Tibial artery (tissue), 4 donors: ENCODE measurements at regions not wholly inside any gene's neighbourhood (a gene's known extent, or its start where the extent isn't known, plus 50 kb on each side); places are given as distances from the start of the nearest gene placed in this dataset.

ENCODE experiments used
- DNase-seq, 2 donors: peaks; one replicate each; pipeline ENCODE4 v3.0.0-alpha.2; 2019
- H3K27ac ChIP-seq, 2 donors: fragments of 200-600 bp; sonication (generic) in 1 of 2; 1 replicate in 1 of 2; 2 replicates in 1 of 2; pipeline ENCODE4 v1.5.1; 2018 to 2019; ENCODE audit warnings: mild to moderate bottlenecking in 1 of 2
- H3K27me3 ChIP-seq, 2 donors: fragments of 200-600 bp; sonication (generic) in 1 of 2; one replicate each; pipeline versions ENCODE4 v1.5.1 to v1.6.0; 2016 to 2019
- H3K36me3 ChIP-seq, 3 donors: fragments of 200-600 bp; sonication (generic) in 2 of 3; one replicate each; pipeline ENCODE4 v1.5.1; 2016 to 2019; ENCODE audit warnings: mild to moderate bottlenecking in 2 of 3
- H3K4me1 ChIP-seq, 4 donors: fragments of 200-600 bp; sonication (generic) in 2 of 4; 1 replicate in 3 of 4; 2 replicates in 1 of 4; pipeline ENCODE4 v1.5.1; 2016 to 2019
- H3K4me3 ChIP-seq, 2 donors: fragments of 200-600 bp; sonication (generic) in 1 of 2; 1 replicate in 1 of 2; 2 replicates in 1 of 2; pipeline ENCODE4 v1.5.1; 2018 to 2019; ENCODE audit warnings: mild to moderate bottlenecking in 2 of 2
- H3K9me3 ChIP-seq, 3 donors: fragments of 200-600 bp; sonication (generic) in 1 of 3; one replicate each; pipeline ENCODE4 v1.5.1; 2016 to 2019
- intact Hi-C: fragments of 100-400 bp; cut with DNase I; formaldehyde crosslinking; loops from one replicate; pipeline ENCODE4 v1.15.0; 2023; ENCODE audit warnings: low total_unique reads
- TF ChIP-seq, protein P1 (sequence below), 2 experiments: fragments of 200-600 bp in 1 of 2; fragments of 450-650 bp in 1 of 2; IDR thresholded peaks; one replicate each; pipeline ENCODE4 v1.5.1; 2017 to 2019; ENCODE audit warnings: antibody characterized with exemption in 2 of 2, mild to moderate bottlenecking in 1 of 2, moderate library complexity in 1 of 2

- Histone ChIP-seq H3K4me1 (peaks cover 0 to 4% (median 0%) of the 10 kb centered on the region in 4 donors), H3K27me3 (no peaks in the 10 kb centered on the region), H3K4me3 (no peak overlapping the region), H3K27ac (no peak overlapping the region), H3K36me3 (no peaks in the 10 kb centered on the region), H3K9me3 (no peaks in the 10 kb centered on the region)
- intact Hi-C loops, result no loop called here
- TF ChIP-seq, protein P1, sequence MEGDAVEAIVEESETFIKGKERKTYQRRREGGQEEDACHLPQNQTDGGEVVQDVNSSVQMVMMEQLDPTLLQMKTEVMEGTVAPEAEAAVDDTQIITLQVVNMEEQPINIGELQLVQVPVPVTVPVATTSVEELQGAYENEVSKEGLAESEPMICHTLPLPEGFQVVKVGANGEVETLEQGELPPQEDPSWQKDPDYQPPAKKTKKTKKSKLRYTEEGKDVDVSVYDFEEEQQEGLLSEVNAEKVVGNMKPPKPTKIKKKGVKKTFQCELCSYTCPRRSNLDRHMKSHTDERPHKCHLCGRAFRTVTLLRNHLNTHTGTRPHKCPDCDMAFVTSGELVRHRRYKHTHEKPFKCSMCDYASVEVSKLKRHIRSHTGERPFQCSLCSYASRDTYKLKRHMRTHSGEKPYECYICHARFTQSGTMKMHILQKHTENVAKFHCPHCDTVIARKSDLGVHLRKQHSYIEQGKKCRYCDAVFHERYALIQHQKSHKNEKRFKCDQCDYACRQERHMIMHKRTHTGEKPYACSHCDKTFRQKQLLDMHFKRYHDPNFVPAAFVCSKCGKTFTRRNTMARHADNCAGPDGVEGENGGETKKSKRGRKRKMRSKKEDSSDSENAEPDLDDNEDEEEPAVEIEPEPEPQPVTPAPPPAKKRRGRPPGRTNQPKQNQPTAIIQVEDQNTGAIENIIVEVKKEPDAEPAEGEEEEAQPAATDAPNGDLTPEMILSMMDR (IDR thresholded peaks at IDR 0.05), result no peak
- no peak for DNase-seq
Observed at GRCh38 chr21:35833991-35834390, 226.3 kb downstream of the SETD4 start.

DNA sequence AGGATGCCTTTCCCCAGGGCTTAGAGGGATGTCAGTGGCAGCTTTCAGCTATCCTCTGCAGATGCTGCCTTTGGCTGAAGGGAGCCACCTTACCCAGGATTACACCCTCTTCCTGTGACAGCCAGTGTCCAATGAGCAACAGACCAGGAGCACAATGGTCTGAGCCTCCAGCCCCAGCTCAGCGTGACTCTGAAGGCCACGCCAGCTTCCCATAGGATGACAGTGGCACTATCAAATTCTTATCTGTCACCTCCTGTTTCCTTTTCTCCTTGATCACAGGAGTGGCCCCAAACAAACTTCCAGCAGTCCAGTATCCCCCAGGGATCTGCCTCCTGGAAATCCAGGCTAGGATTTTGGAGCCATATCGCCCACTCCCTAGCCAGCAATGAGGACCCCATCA, 226.9 kb downstream of the SETD4 start:
- Histone ChIP-seq H3K36me3 (no peaks in the 10 kb centered on the region), H3K27me3 (no peaks in the 10 kb centered on the region), H3K27ac (no peak overlapping the region), H3K4me1 (peaks cover 0 to 1% (median 0%) of the 10 kb centered on the region in 4 donors), H3K4me3 (no peak overlapping the region), H3K9me3 (no peaks in the 10 kb centered on the region)
- intact Hi-C loops, result no loop called here
- TF ChIP-seq, protein P1 (IDR thresholded peaks at IDR 0.05), result no peak
- no peak for DNase-seq

- intact Hi-C loops, result no loop called here
- Histone ChIP-seq H3K27me3 (no peaks in the 10 kb centered on the region), H3K9me3 (no peaks in the 10 kb centered on the region), H3K4me1 (no peaks in the 10 kb centered on the region), H3K27ac (no peak overlapping the region), H3K4me3 (no peak overlapping the region), H3K36me3 (no peaks in the 10 kb centered on the region)
- no peak for DNase-seq
- TF ChIP-seq, protein P1 (IDR thresholded peaks at IDR 0.05), result no peak
Observed at GRCh38 chr21:35831230-35831629, 229.1 kb downstream of the SETD4 start.

DNA sequence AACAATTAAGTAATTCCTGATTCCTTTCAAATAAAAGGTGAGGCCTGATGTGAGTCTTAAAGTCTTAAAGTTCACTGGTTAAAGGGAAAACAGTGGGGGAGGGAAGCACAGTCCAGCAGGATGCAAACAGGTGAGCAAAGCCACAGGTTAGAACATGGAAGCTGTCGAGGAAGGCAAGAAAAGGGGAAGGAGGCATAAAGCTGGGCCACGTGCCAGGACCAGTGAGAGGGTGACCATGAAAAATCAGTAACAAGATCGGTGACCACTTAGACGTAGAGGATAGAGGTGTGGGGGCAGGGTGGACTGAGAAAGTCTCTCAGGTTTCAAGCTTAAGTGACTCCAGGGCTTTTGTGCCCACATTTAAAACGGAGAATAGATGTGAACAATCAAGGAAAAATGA, 231.3 kb downstream of the SETD4 start:
- TF ChIP-seq, protein P1 (IDR thresholded peaks at IDR 0.05), result no peak
- H3K27ac ChIP-seq, result no peak overlapping the region
- DNase-seq, result no peak
- H3K36me3 ChIP-seq, result no peaks in the 10 kb centered on the region
- no peaks in the 10 kb centered on the region for H3K9me3 ChIP-seq
- no peaks in the 10 kb centered on the region for H3K4me1 ChIP-seq
- intact Hi-C loops, result no loop called here
- H3K27me3 ChIP-seq, result no peaks in the 10 kb centered on the region
- H3K4me3 ChIP-seq, result no peak overlapping the region

DNA sequence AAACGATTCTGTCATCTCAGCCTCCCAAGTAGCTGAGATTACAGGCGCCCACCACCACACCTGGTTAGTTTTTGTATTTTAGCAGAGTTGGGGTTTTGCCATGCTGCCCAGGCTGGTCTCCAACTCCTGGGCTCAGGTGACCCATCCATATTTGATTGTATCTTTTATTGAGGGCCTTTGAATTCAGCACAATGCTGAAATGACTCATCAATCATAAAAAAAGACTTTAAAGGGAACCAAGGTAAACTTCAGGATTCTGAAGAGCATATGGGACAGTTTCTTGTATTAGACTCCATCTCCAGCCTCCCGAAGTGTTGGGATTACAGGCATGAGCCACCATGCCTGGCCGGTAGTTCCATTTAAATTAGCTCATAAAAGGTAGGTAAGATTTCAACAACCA, 232.2 kb downstream of the SETD4 start:
- H3K4me3 ChIP-seq, result no peak overlapping the region
- no peak for DNase-seq
- no peaks in the 10 kb centered on the region for H3K4me1 ChIP-seq
- no peak overlapping the region for H3K27ac ChIP-seq
- no peaks in the 10 kb centered on the region for H3K9me3 ChIP-seq
- TF ChIP-seq, protein P1 (IDR thresholded peaks at IDR 0.05), result no peak
- no peaks in the 10 kb centered on the region for H3K36me3 ChIP-seq
- no peaks in the 10 kb centered on the region for H3K27me3 ChIP-seq
- intact Hi-C loops, result no loop called here

DNA sequence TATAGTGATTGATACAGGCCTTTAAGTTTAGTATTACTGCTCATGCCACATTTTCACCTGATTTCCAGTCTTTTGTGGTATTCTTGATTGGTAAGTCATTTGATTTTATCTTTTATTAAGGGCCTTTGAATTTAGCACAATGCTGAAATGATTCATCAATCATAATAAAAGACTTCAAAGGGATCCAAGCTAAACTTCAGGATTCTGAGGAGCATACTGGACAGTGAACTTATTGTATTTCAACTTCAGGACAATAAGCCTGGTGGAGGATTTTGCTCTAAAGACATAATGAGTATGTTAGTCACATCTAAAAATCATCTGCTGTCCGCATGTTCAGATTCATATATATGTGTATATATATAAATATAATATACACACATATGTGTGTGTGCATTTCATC, 233.3 kb downstream of the SETD4 start:
- Histone ChIP-seq H3K36me3 (no peaks in the 10 kb centered on the region), H3K27me3 (no peaks in the 10 kb centered on the region), H3K4me1 (no peaks in the 10 kb centered on the region), H3K9me3 (no peaks in the 10 kb centered on the region), H3K27ac (no peak overlapping the region), H3K4me3 (no peak overlapping the region)
- no peak for DNase-seq
- intact Hi-C loops, result no loop called here
- TF ChIP-seq, protein P1 (IDR thresholded peaks at IDR 0.05), result no peak
